H1 (cell line): ENCODE measurements at regions not wholly inside any gene's neighbourhood (a gene's known extent, or its start where the extent isn't known, plus 50 kb on each side); places are given as distances from the start of the nearest gene placed in this dataset.
"Not testable (repeated sequence)": the region's sequence is repeated elsewhere in the genome, so short reads cannot be mapped to it uniquely, and the experiment has no call there.

Source experiments
- E2F6 ChIP-seq: IDR thresholded peaks from 2 replicates; pipeline ENCODE4 v1.6.1; 2012; ENCODE audit warnings: inconsistent platforms
- EGR1 ChIP-seq: IDR thresholded peaks from 2 replicates; pipeline ENCODE4 v1.6.1; 2011; ENCODE audit warnings: low read depth, low read length, borderline replicate concordance
- EZH2 ChIP-seq: fragments of 200-600 bp; sonication (generic); IDR thresholded peaks from 2 replicates; pipeline ENCODE4 v1.7.1; 2012; ENCODE audit warnings: low read depth, mild to moderate bottlenecking, moderate library complexity, low read length, inconsistent platforms; ENCODE audit not compliant: severe bottlenecking
- POLR2AphosphoS5 ChIP-seq: IDR thresholded peaks from 2 replicates; pipeline ENCODE4 v1.6.1; 2011; ENCODE audit warnings: low read depth, low read length
- POU5F1 ChIP-seq: IDR thresholded peaks from 2 replicates; pipeline ENCODE4 v1.6.1; 2011; ENCODE audit warnings: low read depth, mild to moderate bottlenecking, low read length, moderate library complexity
- RFX5 ChIP-seq: IDR thresholded peaks from 2 replicates; pipeline ENCODE4 v1.6.1; 2011; ENCODE audit warnings: low read depth, low read length, improper control_type of control experiment, borderline replicate concordance
- RNF2 ChIP-seq: fragments of 200-900, 300-1000 bp; sonication (generic); IDR thresholded peaks from 2 replicates; pipeline ENCODE4 v1.7.1; 2016; ENCODE audit warnings: borderline replicate concordance, low read depth, mild to moderate bottlenecking, antibody characterized with exemption, low read length; ENCODE audit not compliant: poor library complexity, severe bottlenecking; ENCODE audit errors: missing control alignments
- USF2 ChIP-seq: IDR thresholded peaks from 2 replicates; pipeline ENCODE4 v1.6.1; 2011; ENCODE audit warnings: low read length, improper control_type of control experiment
- YY1 ChIP-seq: IDR thresholded peaks from 2 replicates; pipeline ENCODE4 v1.6.1; 2011; ENCODE audit warnings: low read depth, mild to moderate bottlenecking, low read length
- TF ChIP-seq, protein P1 (sequence below): IDR thresholded peaks from 2 replicates; pipeline ENCODE4 v1.6.1; 2012; ENCODE audit warnings: low read length, inconsistent platforms
- TF ChIP-seq, protein P2 (sequence below), 3 experiments: IDR thresholded peaks; 1 replicate in 2 of 3; 2 replicates in 1 of 3; pipeline versions ENCODE4 v1.5.1 to v1.6.1; 2011; ENCODE audit warnings: low read length in 3 of 3, mild to moderate bottlenecking in 3 of 3, inconsistent platforms in 2 of 3, low read depth in 1 of 3, moderate library complexity in 1 of 3; ENCODE audit not compliant: insufficient read depth in 1 of 3; ENCODE audit errors: control extremely low read depth in 1 of 3
- TF ChIP-seq, protein P3 (sequence below): IDR thresholded peaks from 2 replicates; pipeline ENCODE4 v1.6.1; 2011; ENCODE audit warnings: low read depth, mild to moderate bottlenecking, low read length; ENCODE audit not compliant: insufficient read depth

DNA sequence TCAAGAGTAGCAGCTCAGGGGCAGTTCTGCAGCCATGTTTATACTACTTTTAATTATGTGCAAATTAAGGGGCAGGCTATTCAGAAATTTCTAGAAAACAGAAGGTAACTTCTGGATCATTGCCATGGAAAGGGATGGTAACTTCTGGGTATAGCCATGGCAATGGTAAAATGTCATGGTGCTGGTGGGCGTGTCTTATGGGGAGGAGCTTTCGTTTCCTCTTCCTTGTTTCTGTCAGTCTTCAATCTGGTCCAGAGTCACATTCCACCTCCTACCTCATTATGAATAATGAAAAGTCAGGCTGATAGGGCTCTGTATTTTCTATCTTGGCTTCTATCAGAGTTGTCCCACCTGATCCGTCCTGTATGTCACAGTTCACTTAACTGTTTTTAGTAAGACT, 366.0 kb downstream of the SRGAP2C start:
- TF ChIP-seq YY1, E2F6, RFX5, EGR1, POLR2AphosphoS5, USF2, POU5F1, EZH2, RNF2: not testable (repeated sequence)
- TF ChIP-seq, protein P1, sequence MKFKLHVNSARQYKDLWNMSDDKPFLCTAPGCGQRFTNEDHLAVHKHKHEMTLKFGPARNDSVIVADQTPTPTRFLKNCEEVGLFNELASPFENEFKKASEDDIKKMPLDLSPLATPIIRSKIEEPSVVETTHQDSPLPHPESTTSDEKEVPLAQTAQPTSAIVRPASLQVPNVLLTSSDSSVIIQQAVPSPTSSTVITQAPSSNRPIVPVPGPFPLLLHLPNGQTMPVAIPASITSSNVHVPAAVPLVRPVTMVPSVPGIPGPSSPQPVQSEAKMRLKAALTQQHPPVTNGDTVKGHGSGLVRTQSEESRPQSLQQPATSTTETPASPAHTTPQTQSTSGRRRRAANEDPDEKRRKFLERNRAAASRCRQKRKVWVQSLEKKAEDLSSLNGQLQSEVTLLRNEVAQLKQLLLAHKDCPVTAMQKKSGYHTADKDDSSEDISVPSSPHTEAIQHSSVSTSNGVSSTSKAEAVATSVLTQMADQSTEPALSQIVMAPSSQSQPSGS = not testable (repeated sequence)
- TF ChIP-seq, protein P2, sequence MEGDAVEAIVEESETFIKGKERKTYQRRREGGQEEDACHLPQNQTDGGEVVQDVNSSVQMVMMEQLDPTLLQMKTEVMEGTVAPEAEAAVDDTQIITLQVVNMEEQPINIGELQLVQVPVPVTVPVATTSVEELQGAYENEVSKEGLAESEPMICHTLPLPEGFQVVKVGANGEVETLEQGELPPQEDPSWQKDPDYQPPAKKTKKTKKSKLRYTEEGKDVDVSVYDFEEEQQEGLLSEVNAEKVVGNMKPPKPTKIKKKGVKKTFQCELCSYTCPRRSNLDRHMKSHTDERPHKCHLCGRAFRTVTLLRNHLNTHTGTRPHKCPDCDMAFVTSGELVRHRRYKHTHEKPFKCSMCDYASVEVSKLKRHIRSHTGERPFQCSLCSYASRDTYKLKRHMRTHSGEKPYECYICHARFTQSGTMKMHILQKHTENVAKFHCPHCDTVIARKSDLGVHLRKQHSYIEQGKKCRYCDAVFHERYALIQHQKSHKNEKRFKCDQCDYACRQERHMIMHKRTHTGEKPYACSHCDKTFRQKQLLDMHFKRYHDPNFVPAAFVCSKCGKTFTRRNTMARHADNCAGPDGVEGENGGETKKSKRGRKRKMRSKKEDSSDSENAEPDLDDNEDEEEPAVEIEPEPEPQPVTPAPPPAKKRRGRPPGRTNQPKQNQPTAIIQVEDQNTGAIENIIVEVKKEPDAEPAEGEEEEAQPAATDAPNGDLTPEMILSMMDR (IDR thresholded peaks at IDR 0.05; ENCODE audit: control extremely low read depth in 1 of 3, insufficient read depth in 1 of 3, low read depth in 1 of 3, low read length in 3 of 3) = not testable (repeated sequence)
- TF ChIP-seq, protein P3, sequence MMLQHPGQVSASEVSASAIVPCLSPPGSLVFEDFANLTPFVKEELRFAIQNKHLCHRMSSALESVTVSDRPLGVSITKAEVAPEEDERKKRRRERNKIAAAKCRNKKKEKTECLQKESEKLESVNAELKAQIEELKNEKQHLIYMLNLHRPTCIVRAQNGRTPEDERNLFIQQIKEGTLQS = not testable (repeated sequence)
